WTC11 (cell line): ENCODE measurements at regions not wholly inside any gene's neighbourhood (a gene's known extent, or its start where the extent isn't known, plus 50 kb on each side); places are given as distances from the start of the nearest gene placed in this dataset.
"Not testable (repeated sequence)": the region's sequence is repeated elsewhere in the genome, so short reads cannot be mapped to it uniquely, and the experiment has no call there.

ENCODE experiments used
- ATAC-seq: fragments of 200-7000 bp; cut with Tn5 transposase; 2 replicates; pipeline ENCODE4 v1.10.0; 2021; ENCODE audit warnings: mild to moderate bottlenecking, moderate library complexity
- CTCF ChIA-PET: fragments of 300-600 bp; sonication (Branson Sonifier 250); formaldehyde crosslinking; loops from one replicate; lab custom pipeline; 2021; ENCODE audit warnings: antibody characterized with exemption; lab: Charles Lee
- POLR2A ChIA-PET: fragments of 350-600 bp; sonication (Branson Sonifier 250); formaldehyde crosslinking; loops from one replicate; lab custom pipeline; 2021; ENCODE audit warnings: antibody characterized with exemption; lab: Charles Lee
- DNase-seq: peaks from one replicate; pipeline ENCODE4 v3.0.0; 2021; ENCODE audit warnings: low spot score
- H3K27ac Mint-ChIP-seq: 2 replicates; pipeline ENCODE4 v1.8.0; 2021; ENCODE audit warnings: mixed read lengths
- H3K27me3 Mint-ChIP-seq: 2 replicates; pipeline ENCODE4 v1.8.0; 2021; ENCODE audit warnings: low read depth, mild to moderate bottlenecking, moderate library complexity, mixed read lengths
- H3K36me3 Mint-ChIP-seq: 2 replicates; pipeline ENCODE4 v1.8.0; 2021; ENCODE audit warnings: mixed read lengths
- H3K4me1 Mint-ChIP-seq: 2 replicates; pipeline ENCODE4 v1.8.0; 2022; ENCODE audit warnings: mixed read lengths
- H3K4me3 Mint-ChIP-seq: 2 replicates; pipeline ENCODE4 v1.8.0; 2021; ENCODE audit warnings: mild to moderate bottlenecking, moderate library complexity, mixed read lengths
- H3K9me3 Mint-ChIP-seq: 2 replicates; pipeline ENCODE4 v1.8.0; 2021; ENCODE audit warnings: mixed read lengths
- ATF1 ChIP-seq: sonication (generic); formaldehyde crosslinking; IDR thresholded peaks from 2 replicates; pipeline ENCODE4 v1.8.1; 2023; ENCODE audit warnings: mild to moderate bottlenecking, moderate library complexity, missing genetic modification reagents
- ESRRA ChIP-seq: sonication (generic); formaldehyde crosslinking; IDR thresholded peaks from 2 replicates; pipeline ENCODE4 v1.8.1; 2022; ENCODE audit warnings: mild to moderate bottlenecking, missing genetic modification reagents, borderline replicate concordance
- OVOL2 ChIP-seq: fragments of 250-450 bp; sonication (Bioruptor Pico); IDR thresholded peaks from 2 replicates; pipeline ENCODE4 v1.9.0; 2021; ENCODE audit warnings: mild to moderate bottlenecking, borderline replicate concordance
- SMAD4 ChIP-seq: sonication (generic); formaldehyde crosslinking; IDR thresholded peaks from 2 replicates; pipeline ENCODE4 v1.8.0; 2022; ENCODE audit warnings: mild to moderate bottlenecking, missing genetic modification reagents
- SP1 ChIP-seq: sonication (generic); formaldehyde crosslinking; conservative IDR thresholded peaks from 2 replicates; pipeline ENCODE4 v1.8.1; 2022; ENCODE audit warnings: missing genetic modification reagents
- ZBTB21 ChIP-seq: sonication (generic); formaldehyde crosslinking; IDR thresholded peaks from 2 replicates; pipeline ENCODE4 v1.8.1; 2023; ENCODE audit warnings: mild to moderate bottlenecking, missing genetic modification reagents, borderline replicate concordance
- ZNF219 ChIP-seq: sonication (generic); formaldehyde crosslinking; IDR thresholded peaks from 2 replicates; pipeline ENCODE4 v1.8.0; 2023; ENCODE audit warnings: missing genetic modification reagents, mild to moderate bottlenecking, borderline replicate concordance
- TF ChIP-seq, protein P1 (sequence below): fragments of 250-450 bp; sonication (Bioruptor Pico); IDR thresholded peaks from 2 replicates; pipeline ENCODE4 v1.9.0; 2021; ENCODE audit warnings: mild to moderate bottlenecking, borderline replicate concordance
- TF ChIP-seq, protein P2 (sequence below): sonication (generic); formaldehyde crosslinking; IDR thresholded peaks from 2 replicates; pipeline ENCODE4 v1.8.1; 2022; ENCODE audit warnings: mild to moderate bottlenecking, missing genetic modification reagents, moderate library complexity, borderline replicate concordance
- TF ChIP-seq, protein P3 (sequence below): sonication (generic); formaldehyde crosslinking; IDR thresholded peaks from 2 replicates; pipeline ENCODE4 v1.8.0; 2023; ENCODE audit warnings: missing genetic modification reagents
- TF ChIP-seq, protein P4 (sequence below): sonication (generic); formaldehyde crosslinking; conservative IDR thresholded peaks from 2 replicates; pipeline ENCODE4 v1.8.1; 2022; ENCODE audit warnings: mild to moderate bottlenecking, missing genetic modification reagents
- TF ChIP-seq, protein P5 (sequence below): fragments of 200-600 bp; IDR thresholded peaks from 2 replicates; pipeline ENCODE4 v1.8.0; 2022; ENCODE audit warnings: antibody characterized with exemption
- TF ChIP-seq, protein P6 (sequence below): sonication (generic); formaldehyde crosslinking; IDR thresholded peaks from 2 replicates; pipeline ENCODE4 v1.8.1; 2022; ENCODE audit warnings: mild to moderate bottlenecking, moderate library complexity, missing genetic modification reagents
- TF ChIP-seq, protein P7 (sequence below): sonication (generic); formaldehyde crosslinking; IDR thresholded peaks from 2 replicates; pipeline ENCODE4 v1.8.0; 2022; ENCODE audit warnings: mild to moderate bottlenecking, missing genetic modification reagents
- TF ChIP-seq, protein P8 (sequence below): sonication (generic); formaldehyde crosslinking; IDR thresholded peaks from 2 replicates; pipeline ENCODE4 v1.8.0; 2023; ENCODE audit warnings: missing genetic modification reagents, mild to moderate bottlenecking, borderline replicate concordance

DNA sequence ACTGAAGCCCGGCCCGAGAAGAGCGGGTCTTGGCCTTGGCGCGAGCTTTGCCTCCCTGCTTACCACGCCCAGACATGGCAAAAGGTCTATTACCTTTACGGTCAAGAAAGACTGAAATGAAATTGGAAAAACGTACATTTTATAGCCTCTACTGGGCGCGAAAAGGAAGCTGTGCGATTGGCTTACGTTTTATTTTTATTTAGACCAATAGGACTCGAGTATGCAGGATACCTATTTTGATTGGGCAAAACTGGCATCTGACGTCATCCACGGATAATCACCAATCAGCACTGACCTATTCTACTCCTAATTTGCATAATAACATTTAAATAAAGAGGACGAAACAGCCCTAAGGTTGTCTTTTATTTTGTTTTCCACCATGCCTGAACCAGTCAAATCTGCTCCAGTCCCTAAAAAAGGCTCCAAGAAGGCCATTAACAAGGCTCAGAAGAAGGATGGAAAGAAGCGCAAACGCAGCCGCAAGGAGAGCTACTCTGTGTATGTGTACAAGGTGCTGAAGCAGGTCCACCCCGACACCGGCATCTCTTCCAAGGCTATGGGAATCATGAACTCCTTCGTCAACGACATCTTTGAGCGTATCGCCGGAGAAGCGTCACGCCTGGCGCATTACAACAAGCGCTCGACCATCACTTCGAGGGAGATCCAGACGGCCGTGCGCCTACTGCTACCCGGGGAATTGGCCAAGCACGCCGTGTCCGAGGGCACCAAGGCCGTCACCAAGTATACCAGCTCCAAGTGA, 97.4 kb downstream of the OR2B2 start (continued):
- TF ChIP-seq, protein P1, sequence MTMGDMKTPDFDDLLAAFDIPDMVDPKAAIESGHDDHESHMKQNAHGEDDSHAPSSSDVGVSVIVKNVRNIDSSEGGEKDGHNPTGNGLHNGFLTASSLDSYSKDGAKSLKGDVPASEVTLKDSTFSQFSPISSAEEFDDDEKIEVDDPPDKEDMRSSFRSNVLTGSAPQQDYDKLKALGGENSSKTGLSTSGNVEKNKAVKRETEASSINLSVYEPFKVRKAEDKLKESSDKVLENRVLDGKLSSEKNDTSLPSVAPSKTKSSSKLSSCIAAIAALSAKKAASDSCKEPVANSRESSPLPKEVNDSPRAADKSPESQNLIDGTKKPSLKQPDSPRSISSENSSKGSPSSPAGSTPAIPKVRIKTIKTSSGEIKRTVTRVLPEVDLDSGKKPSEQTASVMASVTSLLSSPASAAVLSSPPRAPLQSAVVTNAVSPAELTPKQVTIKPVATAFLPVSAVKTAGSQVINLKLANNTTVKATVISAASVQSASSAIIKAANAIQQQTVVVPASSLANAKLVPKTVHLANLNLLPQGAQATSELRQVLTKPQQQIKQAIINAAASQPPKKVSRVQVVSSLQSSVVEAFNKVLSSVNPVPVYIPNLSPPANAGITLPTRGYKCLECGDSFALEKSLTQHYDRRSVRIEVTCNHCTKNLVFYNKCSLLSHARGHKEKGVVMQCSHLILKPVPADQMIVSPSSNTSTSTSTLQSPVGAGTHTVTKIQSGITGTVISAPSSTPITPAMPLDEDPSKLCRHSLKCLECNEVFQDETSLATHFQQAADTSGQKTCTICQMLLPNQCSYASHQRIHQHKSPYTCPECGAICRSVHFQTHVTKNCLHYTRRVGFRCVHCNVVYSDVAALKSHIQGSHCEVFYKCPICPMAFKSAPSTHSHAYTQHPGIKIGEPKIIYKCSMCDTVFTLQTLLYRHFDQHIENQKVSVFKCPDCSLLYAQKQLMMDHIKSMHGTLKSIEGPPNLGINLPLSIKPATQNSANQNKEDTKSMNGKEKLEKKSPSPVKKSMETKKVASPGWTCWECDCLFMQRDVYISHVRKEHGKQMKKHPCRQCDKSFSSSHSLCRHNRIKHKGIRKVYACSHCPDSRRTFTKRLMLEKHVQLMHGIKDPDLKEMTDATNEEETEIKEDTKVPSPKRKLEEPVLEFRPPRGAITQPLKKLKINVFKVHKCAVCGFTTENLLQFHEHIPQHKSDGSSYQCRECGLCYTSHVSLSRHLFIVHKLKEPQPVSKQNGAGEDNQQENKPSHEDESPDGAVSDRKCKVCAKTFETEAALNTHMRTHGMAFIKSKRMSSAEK = no peak
- TF ChIP-seq, protein P2, sequence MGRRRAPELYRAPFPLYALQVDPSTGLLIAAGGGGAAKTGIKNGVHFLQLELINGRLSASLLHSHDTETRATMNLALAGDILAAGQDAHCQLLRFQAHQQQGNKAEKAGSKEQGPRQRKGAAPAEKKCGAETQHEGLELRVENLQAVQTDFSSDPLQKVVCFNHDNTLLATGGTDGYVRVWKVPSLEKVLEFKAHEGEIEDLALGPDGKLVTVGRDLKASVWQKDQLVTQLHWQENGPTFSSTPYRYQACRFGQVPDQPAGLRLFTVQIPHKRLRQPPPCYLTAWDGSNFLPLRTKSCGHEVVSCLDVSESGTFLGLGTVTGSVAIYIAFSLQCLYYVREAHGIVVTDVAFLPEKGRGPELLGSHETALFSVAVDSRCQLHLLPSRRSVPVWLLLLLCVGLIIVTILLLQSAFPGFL = peak; percentile 90; the same call in 1 of the 2 replicates
- TF ChIP-seq ZBTB21 (CRISPR knock-in tag) (no peak), SP1 (0 out of 2 replicates have a peak, but pooled peaks have one; percentile 15), ESRRA (no peak; the same call in 1 of the 2 replicates), ZNF219 (CRISPR knock-in tag) (no peak), SMAD4 (CRISPR knock-in tag) (no peak), ATF1 (CRISPR knock-in tag) (no peak), OVOL2 (CRISPR knock-in tag) (no peak)
- TF ChIP-seq, protein P3, sequence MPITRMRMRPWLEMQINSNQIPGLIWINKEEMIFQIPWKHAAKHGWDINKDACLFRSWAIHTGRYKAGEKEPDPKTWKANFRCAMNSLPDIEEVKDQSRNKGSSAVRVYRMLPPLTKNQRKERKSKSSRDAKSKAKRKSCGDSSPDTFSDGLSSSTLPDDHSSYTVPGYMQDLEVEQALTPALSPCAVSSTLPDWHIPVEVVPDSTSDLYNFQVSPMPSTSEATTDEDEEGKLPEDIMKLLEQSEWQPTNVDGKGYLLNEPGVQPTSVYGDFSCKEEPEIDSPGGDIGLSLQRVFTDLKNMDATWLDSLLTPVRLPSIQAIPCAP = no peak
- TF ChIP-seq, protein P4, sequence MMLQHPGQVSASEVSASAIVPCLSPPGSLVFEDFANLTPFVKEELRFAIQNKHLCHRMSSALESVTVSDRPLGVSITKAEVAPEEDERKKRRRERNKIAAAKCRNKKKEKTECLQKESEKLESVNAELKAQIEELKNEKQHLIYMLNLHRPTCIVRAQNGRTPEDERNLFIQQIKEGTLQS (CRISPR knock-in tag) = no peak
- TF ChIP-seq, protein P5, sequence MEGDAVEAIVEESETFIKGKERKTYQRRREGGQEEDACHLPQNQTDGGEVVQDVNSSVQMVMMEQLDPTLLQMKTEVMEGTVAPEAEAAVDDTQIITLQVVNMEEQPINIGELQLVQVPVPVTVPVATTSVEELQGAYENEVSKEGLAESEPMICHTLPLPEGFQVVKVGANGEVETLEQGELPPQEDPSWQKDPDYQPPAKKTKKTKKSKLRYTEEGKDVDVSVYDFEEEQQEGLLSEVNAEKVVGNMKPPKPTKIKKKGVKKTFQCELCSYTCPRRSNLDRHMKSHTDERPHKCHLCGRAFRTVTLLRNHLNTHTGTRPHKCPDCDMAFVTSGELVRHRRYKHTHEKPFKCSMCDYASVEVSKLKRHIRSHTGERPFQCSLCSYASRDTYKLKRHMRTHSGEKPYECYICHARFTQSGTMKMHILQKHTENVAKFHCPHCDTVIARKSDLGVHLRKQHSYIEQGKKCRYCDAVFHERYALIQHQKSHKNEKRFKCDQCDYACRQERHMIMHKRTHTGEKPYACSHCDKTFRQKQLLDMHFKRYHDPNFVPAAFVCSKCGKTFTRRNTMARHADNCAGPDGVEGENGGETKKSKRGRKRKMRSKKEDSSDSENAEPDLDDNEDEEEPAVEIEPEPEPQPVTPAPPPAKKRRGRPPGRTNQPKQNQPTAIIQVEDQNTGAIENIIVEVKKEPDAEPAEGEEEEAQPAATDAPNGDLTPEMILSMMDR = no peak

DNA sequence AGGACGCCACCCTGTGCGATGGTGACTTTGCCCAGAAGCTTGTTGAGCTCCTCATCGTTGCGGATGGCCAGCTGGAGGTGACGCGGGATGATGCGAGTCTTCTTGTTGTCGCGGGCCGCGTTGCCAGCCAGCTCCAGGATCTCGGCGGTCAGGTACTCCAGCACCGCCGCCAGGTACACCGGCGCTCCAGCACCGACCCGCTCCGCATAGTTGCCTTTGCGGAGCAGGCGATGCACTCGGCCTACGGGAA, 97.9 kb downstream of the OR2B2 start:
- H3K4me3 Mint-ChIP-seq = peak overlapping the region; percentile 88
- ATAC-seq, DNase-seq, H3K9me3 Mint-ChIP-seq, H3K27me3 Mint-ChIP-seq, CTCF ChIA-PET, H3K36me3 Mint-ChIP-seq: not testable (repeated sequence)
- H3K4me1 Mint-ChIP-seq = peaks cover 47% of the 10 kb centered on the region
- TF ChIP-seq, protein P6, sequence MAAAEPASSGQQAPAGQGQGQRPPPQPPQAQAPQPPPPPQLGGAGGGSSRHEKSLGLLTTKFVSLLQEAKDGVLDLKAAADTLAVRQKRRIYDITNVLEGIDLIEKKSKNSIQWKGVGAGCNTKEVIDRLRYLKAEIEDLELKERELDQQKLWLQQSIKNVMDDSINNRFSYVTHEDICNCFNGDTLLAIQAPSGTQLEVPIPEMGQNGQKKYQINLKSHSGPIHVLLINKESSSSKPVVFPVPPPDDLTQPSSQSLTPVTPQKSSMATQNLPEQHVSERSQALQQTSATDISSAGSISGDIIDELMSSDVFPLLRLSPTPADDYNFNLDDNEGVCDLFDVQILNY (CRISPR knock-in tag) = 0 out of 2 replicates have a peak, but pooled peaks have one; percentile 9
- TF ChIP-seq, protein P7, sequence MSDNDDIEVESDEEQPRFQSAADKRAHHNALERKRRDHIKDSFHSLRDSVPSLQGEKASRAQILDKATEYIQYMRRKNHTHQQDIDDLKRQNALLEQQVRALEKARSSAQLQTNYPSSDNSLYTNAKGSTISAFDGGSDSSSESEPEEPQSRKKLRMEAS (CRISPR knock-in tag) = 0 out of 2 replicates have a peak, but pooled peaks have one; percentile 43
- TF ChIP-seq, protein P8, sequence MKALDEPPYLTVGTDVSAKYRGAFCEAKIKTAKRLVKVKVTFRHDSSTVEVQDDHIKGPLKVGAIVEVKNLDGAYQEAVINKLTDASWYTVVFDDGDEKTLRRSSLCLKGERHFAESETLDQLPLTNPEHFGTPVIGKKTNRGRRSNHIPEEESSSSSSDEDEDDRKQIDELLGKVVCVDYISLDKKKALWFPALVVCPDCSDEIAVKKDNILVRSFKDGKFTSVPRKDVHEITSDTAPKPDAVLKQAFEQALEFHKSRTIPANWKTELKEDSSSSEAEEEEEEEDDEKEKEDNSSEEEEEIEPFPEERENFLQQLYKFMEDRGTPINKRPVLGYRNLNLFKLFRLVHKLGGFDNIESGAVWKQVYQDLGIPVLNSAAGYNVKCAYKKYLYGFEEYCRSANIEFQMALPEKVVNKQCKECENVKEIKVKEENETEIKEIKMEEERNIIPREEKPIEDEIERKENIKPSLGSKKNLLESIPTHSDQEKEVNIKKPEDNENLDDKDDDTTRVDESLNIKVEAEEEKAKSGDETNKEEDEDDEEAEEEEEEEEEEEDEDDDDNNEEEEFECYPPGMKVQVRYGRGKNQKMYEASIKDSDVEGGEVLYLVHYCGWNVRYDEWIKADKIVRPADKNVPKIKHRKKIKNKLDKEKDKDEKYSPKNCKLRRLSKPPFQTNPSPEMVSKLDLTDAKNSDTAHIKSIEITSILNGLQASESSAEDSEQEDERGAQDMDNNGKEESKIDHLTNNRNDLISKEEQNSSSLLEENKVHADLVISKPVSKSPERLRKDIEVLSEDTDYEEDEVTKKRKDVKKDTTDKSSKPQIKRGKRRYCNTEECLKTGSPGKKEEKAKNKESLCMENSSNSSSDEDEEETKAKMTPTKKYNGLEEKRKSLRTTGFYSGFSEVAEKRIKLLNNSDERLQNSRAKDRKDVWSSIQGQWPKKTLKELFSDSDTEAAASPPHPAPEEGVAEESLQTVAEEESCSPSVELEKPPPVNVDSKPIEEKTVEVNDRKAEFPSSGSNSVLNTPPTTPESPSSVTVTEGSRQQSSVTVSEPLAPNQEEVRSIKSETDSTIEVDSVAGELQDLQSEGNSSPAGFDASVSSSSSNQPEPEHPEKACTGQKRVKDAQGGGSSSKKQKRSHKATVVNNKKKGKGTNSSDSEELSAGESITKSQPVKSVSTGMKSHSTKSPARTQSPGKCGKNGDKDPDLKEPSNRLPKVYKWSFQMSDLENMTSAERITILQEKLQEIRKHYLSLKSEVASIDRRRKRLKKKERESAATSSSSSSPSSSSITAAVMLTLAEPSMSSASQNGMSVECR (CRISPR knock-in tag) = 0 out of 2 replicates have a peak, but pooled peaks have one; percentile 11
- POLR2A ChIA-PET = interaction anchor here (0.6 to 10.5 kb wide), 21 partner anchors 8 to 1781 kb away, joined by 3 to 434 read pairs (median 8); partner anchors contain the start of gene ZSCAN31
- H3K27ac Mint-ChIP-seq = peak overlapping the region; percentile 100
